ENCODE measurements at regions not wholly inside any gene's neighbourhood (a gene's known extent, or its start where the extent isn't known, plus 50 kb on each side); places are given as distances from the start of the nearest gene placed in this dataset.

DNA sequence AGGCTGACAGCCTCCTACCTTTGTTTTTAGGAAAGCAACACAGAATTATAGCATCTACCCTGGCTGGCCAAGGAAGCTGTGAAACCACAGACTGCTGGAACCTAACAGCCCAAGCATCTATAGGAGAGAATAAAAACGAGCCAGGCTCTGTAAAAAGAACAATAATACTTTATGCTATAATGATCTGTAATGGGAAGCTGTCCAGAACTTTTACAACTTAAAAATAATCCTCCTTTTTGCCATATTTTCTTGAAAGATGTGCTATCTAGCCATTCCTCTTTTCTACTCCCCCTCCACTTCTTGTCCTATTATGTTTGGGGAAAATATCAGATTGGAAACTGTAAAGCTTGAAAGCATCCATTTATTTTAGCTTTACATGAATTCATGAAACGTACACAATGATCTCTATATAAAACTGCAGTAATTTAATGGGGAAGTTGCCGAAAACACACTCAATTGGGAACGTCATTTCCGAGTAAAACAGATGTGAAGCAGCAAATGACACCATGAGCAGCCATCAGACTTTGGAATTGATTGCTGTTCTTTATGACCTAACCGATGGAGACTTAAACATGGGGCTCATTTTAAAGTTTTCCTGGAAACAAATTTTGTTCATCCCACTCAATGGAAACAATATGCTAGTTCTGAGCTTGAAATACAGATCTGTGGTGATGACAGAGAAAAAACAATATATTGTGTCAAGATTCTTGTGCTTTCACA, 450.3 kb upstream of the CLINT1 start:
- TF ChIP-seq CTCF (conservative IDR thresholded peaks at IDR 0.05 in 1 of 2, IDR thresholded peaks at IDR 0.05 in 1 of 2; ENCODE audit: low read depth in 1 of 2, low read length in 2 of 2) (no peak), EZH2 (IDR thresholded peaks at IDR 0.05; ENCODE audit: low read length, missing control alignments) (no peak)
